DMS53 (cell line): ENCODE measurements at regions not wholly inside any gene's neighbourhood (a gene's known extent, or its start where the extent isn't known, plus 50 kb on each side); places are given as distances from the start of the nearest gene placed in this dataset.

Experiments
- DNase-seq: peaks from one replicate; lab custom pipeline; 2025; lab: John Stamatoyannopoulos, UW

GRCh38 chr4:183563874-183564273, 59.0 kb downstream of the ING2 start:
- DNase-seq: no peak

- DNase-seq: peak; percentile 89
Observed at GRCh38 chr4:183571350-183571941, 66.6 kb downstream of the ING2 start.

- DNase-seq: no peak
Observed at GRCh38 chr4:183576701-183577404, 72.0 kb downstream of the ING2 start.

- DNase-seq: no peak
Observed at GRCh38 chr4:183580370-183580769, 75.5 kb downstream of the ING2 start.

- no peak for DNase-seq
Observed at GRCh38 chr4:183580849-183581248, 76.0 kb downstream of the ING2 start.

GRCh38 chr4:183586824-183587223, 72.2 kb downstream of the RWDD4 start:
- no peak for DNase-seq

- DNase-seq: no peak
Observed at GRCh38 chr4:183588169-183588675, 70.8 kb downstream of the RWDD4 start.

GRCh38 chr4:183588691-183589090, 70.3 kb downstream of the RWDD4 start:
- DNase-seq: no peak

- DNase-seq: no peak
Observed at GRCh38 chr4:183589461-183590099, 69.4 kb downstream of the RWDD4 start.
